Activated CD4-positive, alpha-beta memory T cell treated with anti-CD3 and anti-CD28 coated beads, Interleukin-2, amount 10 ng/mL, durations not matched to agents 7 days and 5 days (primary cell): ENCODE measurements at regions not wholly inside any gene's neighbourhood (a gene's known extent, or its start where the extent isn't known, plus 50 kb on each side); places are given as distances from the start of the nearest gene placed in this dataset.

Experiments
- CTCF ChIA-PET: fragments of 350-600 bp; sonication (Branson Sonifier 250); formaldehyde crosslinking; loops from one replicate; lab custom pipeline; 2021; ENCODE audit warnings: antibody characterized with exemption, inconsistent platforms; lab: Charles Lee
- POLR2A ChIA-PET: fragments of 350-600 bp; sonication (Branson Sonifier 250); formaldehyde crosslinking; loops from one replicate; lab custom pipeline; 2021; ENCODE audit warnings: antibody characterized with exemption; lab: Charles Lee
- DNase-seq: peaks from one replicate; pipeline ENCODE4 v3.0.0-alpha.2; 2020
- H3K27ac Mint-ChIP-seq: one replicate; pipeline ENCODE4 v1.8.0; 2021; ENCODE audit warnings: mild to moderate bottlenecking, mixed read lengths
- H3K27me3 Mint-ChIP-seq: one replicate; pipeline ENCODE4 v1.8.0; 2021; ENCODE audit warnings: mixed read lengths
- H3K36me3 Mint-ChIP-seq: one replicate; pipeline ENCODE4 v1.8.0; 2021; ENCODE audit warnings: low read depth, mixed read lengths
- H3K4me1 Mint-ChIP-seq: one replicate; pipeline ENCODE4 v1.8.0; 2021; ENCODE audit warnings: mixed read lengths
- H3K4me3 Mint-ChIP-seq: one replicate; pipeline ENCODE4 v1.8.0; 2021; ENCODE audit warnings: mild to moderate bottlenecking, mixed read lengths
- H3K9me3 Mint-ChIP-seq: one replicate; pipeline ENCODE4 v1.8.0; 2021; ENCODE audit warnings: mixed read lengths

DNA sequence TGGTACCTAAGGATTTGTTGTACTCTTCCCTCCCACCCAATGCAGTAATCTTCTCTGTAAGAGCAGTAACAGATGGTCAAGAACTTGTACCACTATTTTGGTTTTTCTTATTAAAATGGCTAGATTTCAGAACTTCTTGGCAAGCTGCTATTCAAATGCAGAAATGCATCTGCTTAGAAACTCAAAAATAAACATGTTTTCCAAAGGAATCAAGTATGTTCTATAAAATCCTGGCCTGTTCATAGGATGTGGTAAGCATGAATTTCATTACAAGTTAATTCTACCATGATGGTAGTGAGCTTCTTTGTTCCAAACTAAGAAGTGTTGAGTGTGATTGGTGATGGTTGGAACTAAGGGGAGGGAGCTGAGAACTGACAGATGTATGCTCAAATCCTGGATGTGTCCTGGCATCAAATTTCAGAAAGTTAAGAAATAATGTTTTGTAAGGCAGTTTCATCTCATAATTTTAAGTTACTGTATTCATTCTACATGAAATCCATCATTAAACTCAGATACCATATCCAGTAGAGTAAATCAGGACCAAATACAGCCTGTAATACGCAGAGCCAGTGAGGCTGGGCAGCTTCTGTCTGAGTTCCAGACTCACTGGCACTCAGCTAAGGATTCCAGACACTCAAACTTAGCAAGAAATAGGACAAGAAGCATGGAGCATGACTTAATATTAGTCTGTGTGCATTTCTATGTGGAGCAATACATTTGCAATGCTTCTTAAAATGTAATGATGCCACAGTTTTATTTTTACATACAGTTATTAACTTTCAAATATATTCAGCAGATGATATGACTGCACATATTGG, 119.6 kb downstream of the TES start:
- POLR2A ChIA-PET, result no interaction called here
- H3K9me3 Mint-ChIP-seq, result no peaks in the 10 kb centered on the region

DNA sequence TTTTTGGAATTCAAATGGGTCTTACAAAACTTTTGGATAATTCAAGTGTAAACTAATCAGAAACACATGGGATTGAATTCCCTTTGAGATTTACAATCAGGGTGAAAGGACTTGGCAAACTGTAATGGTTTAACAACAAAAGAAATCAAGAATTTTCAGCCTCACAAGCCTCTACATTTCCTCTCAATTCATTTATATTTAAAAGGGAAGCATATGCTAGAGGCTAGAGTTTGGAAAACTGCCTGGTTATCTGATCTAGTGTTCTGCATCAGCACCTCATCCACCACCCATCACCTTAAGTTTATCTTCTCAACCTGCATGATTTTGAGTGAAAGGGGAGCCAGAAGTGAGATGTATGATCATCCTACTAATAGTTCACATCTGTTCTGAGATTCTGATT, 120.7 kb downstream of the TES start:
- H3K27ac Mint-ChIP-seq, result no peak overlapping the region
- DNase-seq, result no peak
- H3K4me3 Mint-ChIP-seq, result no peak overlapping the region
- no peaks in the 10 kb centered on the region for H3K36me3 Mint-ChIP-seq
- peaks cover 10% of the 10 kb centered on the region for H3K27me3 Mint-ChIP-seq
- H3K4me1 Mint-ChIP-seq, result no peaks in the 10 kb centered on the region
- CTCF ChIA-PET, result no interaction called here
- no peaks in the 10 kb centered on the region for H3K9me3 Mint-ChIP-seq
- POLR2A ChIA-PET, result no interaction called here

More for the DNA sequence above, 119.6 kb downstream of the TES start:
- H3K4me3 Mint-ChIP-seq, result no peak overlapping the region
- CTCF ChIA-PET, result no interaction called here
- H3K4me1 Mint-ChIP-seq, result no peaks in the 10 kb centered on the region
- no peaks in the 10 kb centered on the region for H3K36me3 Mint-ChIP-seq
- no peak for DNase-seq
- peaks cover 10% of the 10 kb centered on the region for H3K27me3 Mint-ChIP-seq
- H3K27ac Mint-ChIP-seq, result no peak overlapping the region

DNA sequence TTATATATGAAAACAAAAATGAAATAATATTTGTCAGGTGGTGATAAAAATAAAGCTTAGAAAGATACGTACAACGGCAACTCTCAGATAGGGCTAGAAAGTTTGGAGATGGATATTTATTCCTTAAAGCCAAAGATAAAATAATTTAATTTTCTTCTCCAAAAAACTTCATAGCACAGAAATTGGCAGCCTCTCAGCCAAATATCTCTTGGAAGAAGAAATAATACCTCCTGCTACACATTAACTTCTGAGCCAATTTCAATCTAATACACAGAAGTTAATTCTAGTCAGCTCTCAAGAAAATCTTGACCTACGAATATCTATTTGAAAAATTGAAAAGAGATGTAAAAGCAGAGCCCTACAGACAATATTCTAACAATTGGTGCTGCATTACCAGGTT, 122.4 kb downstream of the TES start:
- Mint-ChIP-seq H3K9me3 (no peaks in the 10 kb centered on the region), H3K4me3 (no peak overlapping the region), H3K36me3 (no peaks in the 10 kb centered on the region), H3K27ac (no peak overlapping the region), H3K4me1 (no peaks in the 10 kb centered on the region), H3K27me3 (peaks cover 10% of the 10 kb centered on the region)
- CTCF ChIA-PET, result no interaction called here
- POLR2A ChIA-PET, result no interaction called here
- DNase-seq, result no peak

DNA sequence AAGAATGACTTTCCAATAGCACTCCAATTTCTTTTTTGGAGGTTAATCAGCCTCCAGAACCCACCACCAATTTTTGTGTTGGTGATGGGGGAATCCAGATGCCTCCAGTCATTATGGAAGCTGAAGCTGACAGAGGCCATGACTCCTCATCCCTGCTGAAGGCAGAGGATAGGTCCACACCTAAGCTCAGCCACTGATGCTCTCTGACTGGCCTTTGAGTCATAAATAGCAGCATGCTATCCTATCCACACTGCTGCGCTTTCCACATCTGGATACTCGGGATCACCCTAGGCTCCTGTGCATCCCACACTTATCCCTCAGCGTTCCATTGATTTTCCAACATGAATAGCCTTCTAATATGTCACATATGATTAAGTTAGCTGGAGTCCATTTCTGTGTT, 124.2 kb downstream of the TES start:
- Mint-ChIP-seq H3K4me1 (no peaks in the 10 kb centered on the region), H3K4me3 (no peak overlapping the region), H3K27ac (no peak overlapping the region), H3K9me3 (no peaks in the 10 kb centered on the region), H3K27me3 (peaks cover 8% of the 10 kb centered on the region), H3K36me3 (no peaks in the 10 kb centered on the region)
- ChIA-PET POLR2A (interaction anchor here (0.8 kb wide), 1 partner anchor 124 kb away, joined by 3 read pairs; the partner anchor contains the start of gene TES), CTCF (no interaction called here)
- no peak for DNase-seq

DNA sequence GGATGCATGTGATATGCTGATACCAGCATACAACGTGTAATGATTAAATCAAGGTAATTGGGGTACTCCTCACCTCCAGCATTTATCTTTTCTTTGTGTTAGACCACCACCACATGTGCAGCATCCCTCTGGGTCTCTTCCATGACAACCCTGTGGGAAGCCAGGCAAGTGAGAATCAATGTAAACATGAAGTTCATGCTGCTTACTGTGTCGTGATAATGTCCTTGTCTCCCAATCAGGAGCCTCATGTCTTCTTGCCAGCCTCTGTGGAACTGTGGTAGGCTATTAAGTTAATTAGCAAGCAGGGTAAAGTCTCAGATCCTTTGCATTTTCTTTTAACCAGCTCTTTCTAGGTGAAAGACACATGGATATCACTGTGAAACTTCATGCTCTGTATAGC, 126.7 kb downstream of the TES start:
- H3K9me3 Mint-ChIP-seq, result no peaks in the 10 kb centered on the region
- H3K27ac Mint-ChIP-seq, result no peak overlapping the region
- ChIA-PET POLR2A (no interaction called here), CTCF (no interaction called here)
- no peak overlapping the region for H3K4me3 Mint-ChIP-seq
- DNase-seq, result no peak
- H3K36me3 Mint-ChIP-seq, result no peaks in the 10 kb centered on the region
- peaks cover 5% of the 10 kb centered on the region for H3K4me1 Mint-ChIP-seq
- H3K27me3 Mint-ChIP-seq, result peaks cover 5% of the 10 kb centered on the region

DNA sequence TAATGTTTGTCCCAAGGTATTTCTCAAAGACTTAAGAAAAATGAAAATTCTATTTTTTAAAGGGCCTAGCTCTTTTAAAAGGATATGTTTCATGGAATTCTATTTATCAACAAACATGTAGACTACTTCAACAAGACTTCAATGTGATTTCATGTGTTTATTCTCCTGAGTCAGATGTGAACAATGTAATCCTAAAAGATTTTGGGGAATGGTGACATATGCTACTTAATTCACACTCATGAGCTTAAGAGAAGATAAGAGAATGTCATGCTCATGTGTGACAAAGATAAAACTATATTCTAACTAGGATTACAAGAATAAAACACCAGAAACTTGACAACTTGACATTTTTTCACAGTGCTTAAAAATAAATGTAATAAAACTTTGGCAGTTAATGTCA, 127.5 kb downstream of the TES start:
- CTCF ChIA-PET, result interaction anchor here (0.6 kb wide), 1 partner anchor 78 kb away, joined by 3 read pairs; no protein-coding TSS in a partner anchor
- DNase-seq, result no peak
- H3K36me3 Mint-ChIP-seq, result no peaks in the 10 kb centered on the region
- no peaks in the 10 kb centered on the region for H3K9me3 Mint-ChIP-seq
- POLR2A ChIA-PET, result no interaction called here
- H3K27ac Mint-ChIP-seq, result no peak overlapping the region
- peaks cover 8% of the 10 kb centered on the region for H3K27me3 Mint-ChIP-seq
- H3K4me3 Mint-ChIP-seq, result no peak overlapping the region
- H3K4me1 Mint-ChIP-seq, result peaks cover 7% of the 10 kb centered on the region

DNA sequence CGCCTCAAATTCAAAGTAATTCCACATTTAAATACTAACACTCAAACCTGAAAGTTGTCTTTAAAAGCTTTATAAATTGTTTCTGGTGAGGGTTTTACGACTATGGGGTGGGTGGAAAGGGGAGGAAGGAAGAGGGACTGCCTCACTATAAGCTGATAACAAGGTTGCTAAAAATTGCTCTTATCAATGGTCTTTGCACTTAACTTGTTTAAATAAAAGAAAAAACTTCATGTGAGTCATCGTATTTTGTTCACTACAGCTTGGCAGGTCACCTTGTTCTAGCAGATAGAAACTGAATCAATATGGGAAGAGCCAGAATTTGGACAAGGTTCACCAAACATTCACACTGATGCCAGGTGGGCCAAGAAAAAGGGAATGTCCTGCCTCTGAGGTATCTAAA, 129.2 kb downstream of the TES start:
- ChIA-PET POLR2A (no interaction called here), CTCF (no interaction called here)
- Mint-ChIP-seq H3K4me1 (peaks cover 7% of the 10 kb centered on the region), H3K27me3 (peaks cover 9% of the 10 kb centered on the region), H3K4me3 (no peak overlapping the region), H3K27ac (no peak overlapping the region), H3K9me3 (no peaks in the 10 kb centered on the region), H3K36me3 (no peaks in the 10 kb centered on the region)
- DNase-seq, result no peak

DNA sequence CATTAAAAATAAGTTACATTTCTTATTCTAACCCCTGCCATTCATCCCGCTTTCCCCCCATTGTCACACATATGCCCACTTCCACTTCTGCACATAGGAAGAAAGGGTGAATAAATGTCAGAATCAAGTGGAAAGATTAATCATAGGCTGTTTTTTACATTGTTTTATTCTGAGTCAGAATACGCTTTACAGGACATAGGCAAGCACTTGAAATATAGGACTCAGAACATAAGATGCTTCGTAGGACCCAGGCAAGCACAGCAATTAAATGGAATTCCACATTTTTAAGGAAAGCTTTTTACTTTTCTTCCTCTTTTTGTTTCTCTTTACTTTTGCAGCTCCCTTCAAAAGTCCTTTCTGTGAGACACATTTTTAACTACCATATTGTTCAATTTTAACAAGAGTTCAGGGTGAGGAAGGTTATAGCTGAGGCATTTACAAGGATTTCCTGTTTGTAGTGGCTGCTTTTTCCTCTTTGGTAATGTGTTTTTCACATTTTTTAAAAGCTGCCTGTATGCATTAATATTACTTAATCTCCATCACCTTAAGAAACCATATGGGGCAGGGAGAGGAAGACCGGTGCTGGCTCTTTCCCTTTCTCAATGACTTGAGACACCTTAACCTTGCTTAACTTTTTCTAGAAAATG, 130.0 kb downstream of the TES start:
- CTCF ChIA-PET, result interaction anchor here (0.6 kb wide), 1 partner anchor 1216 kb away, joined by 3 read pairs; no protein-coding TSS in a partner anchor
- POLR2A ChIA-PET, result no interaction called here

DNA sequence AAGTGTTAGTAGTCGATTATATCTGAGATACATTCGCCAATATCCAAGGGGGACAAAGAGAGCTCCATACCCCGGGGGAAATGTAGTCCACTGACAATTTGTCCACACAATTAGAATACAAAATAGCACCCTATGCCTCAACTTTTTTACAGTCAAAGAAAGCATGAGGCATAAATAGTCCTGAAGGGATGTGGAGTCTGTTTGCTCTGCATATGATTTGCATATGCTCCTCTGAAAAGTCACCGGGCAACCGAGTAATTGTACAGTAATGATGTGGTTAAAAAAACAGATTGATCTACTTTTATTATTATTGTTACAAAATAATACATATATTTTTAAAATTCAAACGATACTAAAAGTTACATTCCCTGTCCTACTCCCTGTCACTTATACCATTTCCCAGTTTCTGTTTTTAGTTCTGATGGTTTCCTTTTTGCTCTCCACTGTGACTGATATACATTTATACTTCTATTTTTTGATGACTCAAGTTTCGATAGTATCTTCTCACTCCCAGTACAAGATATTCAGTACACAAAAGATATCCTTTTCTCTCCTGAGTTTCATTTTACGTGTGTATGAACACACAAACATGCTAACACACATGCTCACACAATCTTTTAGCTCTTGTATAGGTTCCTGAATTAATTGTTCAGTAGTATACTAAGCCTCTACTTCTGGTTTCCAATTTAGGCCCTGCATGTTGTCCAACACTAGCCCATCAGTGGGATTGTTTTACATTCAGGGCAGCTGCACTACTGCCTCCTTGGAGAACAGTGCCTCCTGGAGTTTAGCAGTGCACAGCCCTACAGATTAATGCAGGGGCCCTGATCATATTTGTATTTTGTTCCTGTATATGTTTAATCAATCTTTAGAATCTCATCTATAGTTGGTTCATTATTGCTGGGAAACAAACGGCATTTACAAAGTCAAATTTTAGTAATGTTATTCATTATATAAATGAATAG, 130.9 kb downstream of the TES start:
- ChIA-PET POLR2A (no interaction called here), CTCF (interaction anchor here (0.6 kb wide), 1 partner anchor 1215 kb away, joined by 3 read pairs; no protein-coding TSS in a partner anchor)
- DNase-seq, result no peak
- Mint-ChIP-seq H3K4me3 (no peak overlapping the region), H3K27me3 (peaks cover 17% of the 10 kb centered on the region), H3K9me3 (no peaks in the 10 kb centered on the region), H3K27ac (no peak overlapping the region), H3K4me1 (peaks cover 7% of the 10 kb centered on the region), H3K36me3 (no peaks in the 10 kb centered on the region)

More for the DNA sequence above, 130.0 kb downstream of the TES start:
- Mint-ChIP-seq H3K9me3 (no peaks in the 10 kb centered on the region), H3K27ac (no peak overlapping the region), H3K27me3 (peaks cover 14% of the 10 kb centered on the region), H3K4me3 (no peak overlapping the region), H3K36me3 (no peaks in the 10 kb centered on the region), H3K4me1 (peaks cover 7% of the 10 kb centered on the region)
- DNase-seq, result no peak

DNA sequence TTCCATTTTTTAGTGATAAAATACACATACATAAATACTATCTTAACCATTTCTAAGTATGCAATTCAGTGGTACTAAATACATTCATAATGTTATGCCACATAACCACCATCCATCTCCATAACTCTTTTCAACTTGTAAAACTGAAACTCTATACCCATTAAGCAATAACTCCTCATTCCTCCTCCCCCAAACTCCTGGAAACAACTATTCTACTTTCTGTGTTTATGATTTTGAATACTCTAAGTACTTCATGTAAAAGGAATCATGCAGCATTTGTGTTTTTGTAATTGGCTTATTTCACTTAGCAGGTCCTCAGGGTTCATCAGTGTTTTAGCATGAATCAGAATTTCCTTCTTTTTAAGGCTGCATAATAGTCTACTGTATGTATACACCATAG, 131.8 kb downstream of the TES start:
- CTCF ChIA-PET, result no interaction called here
- H3K9me3 Mint-ChIP-seq, result no peaks in the 10 kb centered on the region
- H3K27me3 Mint-ChIP-seq, result peaks cover 17% of the 10 kb centered on the region
- no peak overlapping the region for H3K4me3 Mint-ChIP-seq
- peaks cover 7% of the 10 kb centered on the region for H3K4me1 Mint-ChIP-seq
- POLR2A ChIA-PET, result no interaction called here
- DNase-seq, result no peak
- no peaks in the 10 kb centered on the region for H3K36me3 Mint-ChIP-seq
- no peak overlapping the region for H3K27ac Mint-ChIP-seq

DNA sequence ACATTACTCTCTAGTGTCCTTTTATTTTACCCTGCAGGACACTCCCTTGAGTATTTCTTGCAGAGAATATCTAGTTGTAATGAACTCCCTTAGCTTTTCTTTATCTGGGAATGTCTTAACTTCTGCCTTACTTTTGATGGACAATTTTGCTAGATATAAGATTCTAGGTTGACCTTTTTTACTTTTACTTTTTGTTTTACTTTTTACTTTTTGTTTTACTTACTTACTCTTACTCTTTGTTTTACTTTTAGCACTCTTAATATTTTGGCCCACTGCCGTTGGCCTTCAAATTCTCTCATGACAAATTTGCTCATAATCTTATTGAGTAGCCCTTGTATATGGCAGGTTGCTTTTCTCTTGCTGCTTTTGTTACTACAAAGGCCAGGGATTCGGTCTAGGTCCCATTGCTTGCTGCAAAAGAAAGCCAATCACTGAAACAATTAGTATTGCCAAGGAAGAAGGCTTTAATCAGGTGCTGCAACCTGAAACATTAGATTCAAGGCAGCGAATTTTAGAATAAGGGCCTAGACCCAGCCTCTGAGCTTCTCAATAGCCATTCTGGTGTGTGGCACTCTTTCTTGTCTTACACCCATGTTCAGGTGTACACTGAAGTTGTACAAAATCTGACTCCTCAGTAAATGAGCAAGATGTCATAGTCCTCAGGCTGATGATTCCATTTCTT, 137.0 kb downstream of the TES start:
- H3K4me3 Mint-ChIP-seq, result no peak overlapping the region

DNA sequence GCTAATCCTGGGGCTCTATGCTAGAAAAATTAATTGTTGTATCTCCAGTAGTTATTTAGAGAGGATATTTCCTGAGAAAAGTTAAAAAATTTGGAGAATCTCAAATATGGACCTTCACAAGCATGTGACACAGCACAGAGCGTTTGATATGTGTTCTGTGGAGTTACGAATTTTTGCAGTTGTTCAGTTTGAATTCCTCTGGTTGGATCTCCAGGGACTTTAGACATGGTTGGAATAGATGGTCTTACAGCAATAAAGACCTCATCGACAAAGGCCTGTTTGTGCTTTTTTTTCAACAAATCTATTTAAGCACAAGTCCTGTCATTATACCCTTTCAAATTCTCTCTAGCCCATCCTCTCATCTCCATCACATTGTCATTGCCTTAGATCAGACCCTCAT, 138.0 kb downstream of the TES start:
- H3K36me3 Mint-ChIP-seq, result no peaks in the 10 kb centered on the region
- peaks cover 14% of the 10 kb centered on the region for H3K27me3 Mint-ChIP-seq
- H3K27ac Mint-ChIP-seq, result no peak overlapping the region
- no peak overlapping the region for H3K4me3 Mint-ChIP-seq
- POLR2A ChIA-PET, result no interaction called here
- no peaks in the 10 kb centered on the region for H3K9me3 Mint-ChIP-seq
- no peaks in the 10 kb centered on the region for H3K4me1 Mint-ChIP-seq
- DNase-seq, result no peak
- CTCF ChIA-PET, result no interaction called here

More for the DNA sequence above, 137.0 kb downstream of the TES start:
- no peaks in the 10 kb centered on the region for H3K4me1 Mint-ChIP-seq
- no peak overlapping the region for H3K27ac Mint-ChIP-seq
- H3K27me3 Mint-ChIP-seq, result peaks cover 14% of the 10 kb centered on the region
- ChIA-PET POLR2A (no interaction called here), CTCF (no interaction called here)
- no peaks in the 10 kb centered on the region for H3K9me3 Mint-ChIP-seq
- DNase-seq, result no peak
- no peaks in the 10 kb centered on the region for H3K36me3 Mint-ChIP-seq
